ENCODE measurements at regions not wholly inside any gene's neighbourhood (a gene's known extent, or its start where the extent isn't known, plus 50 kb on each side); places are given as distances from the start of the nearest gene placed in this dataset.

DNA sequence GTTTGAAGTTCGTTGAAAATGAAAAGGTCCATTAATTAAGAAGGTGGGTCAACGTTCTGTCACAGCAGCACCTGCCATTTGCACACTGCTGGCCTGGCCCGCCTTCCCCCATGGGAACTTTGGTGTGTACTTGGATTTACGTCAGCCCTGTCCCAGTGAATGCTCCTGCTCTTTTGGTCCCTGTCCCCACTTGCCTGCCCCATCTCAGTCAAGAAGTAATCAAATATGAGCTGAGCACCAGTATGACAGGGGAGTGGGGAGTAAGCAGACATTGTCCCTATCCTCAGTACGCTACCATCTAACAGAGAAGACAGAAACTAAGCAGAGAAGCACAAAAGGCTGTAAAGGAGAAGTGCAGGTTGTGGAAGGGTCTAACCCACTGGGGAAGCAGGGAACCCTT lies 65.1 kb downstream of the SLC4A3 start:
- no peak for DNase-seq

GRCh38 chr2:219695145-219695709 lies 67.8 kb downstream of the SLC4A3 start:
- DNase-seq = no peak

DNA sequence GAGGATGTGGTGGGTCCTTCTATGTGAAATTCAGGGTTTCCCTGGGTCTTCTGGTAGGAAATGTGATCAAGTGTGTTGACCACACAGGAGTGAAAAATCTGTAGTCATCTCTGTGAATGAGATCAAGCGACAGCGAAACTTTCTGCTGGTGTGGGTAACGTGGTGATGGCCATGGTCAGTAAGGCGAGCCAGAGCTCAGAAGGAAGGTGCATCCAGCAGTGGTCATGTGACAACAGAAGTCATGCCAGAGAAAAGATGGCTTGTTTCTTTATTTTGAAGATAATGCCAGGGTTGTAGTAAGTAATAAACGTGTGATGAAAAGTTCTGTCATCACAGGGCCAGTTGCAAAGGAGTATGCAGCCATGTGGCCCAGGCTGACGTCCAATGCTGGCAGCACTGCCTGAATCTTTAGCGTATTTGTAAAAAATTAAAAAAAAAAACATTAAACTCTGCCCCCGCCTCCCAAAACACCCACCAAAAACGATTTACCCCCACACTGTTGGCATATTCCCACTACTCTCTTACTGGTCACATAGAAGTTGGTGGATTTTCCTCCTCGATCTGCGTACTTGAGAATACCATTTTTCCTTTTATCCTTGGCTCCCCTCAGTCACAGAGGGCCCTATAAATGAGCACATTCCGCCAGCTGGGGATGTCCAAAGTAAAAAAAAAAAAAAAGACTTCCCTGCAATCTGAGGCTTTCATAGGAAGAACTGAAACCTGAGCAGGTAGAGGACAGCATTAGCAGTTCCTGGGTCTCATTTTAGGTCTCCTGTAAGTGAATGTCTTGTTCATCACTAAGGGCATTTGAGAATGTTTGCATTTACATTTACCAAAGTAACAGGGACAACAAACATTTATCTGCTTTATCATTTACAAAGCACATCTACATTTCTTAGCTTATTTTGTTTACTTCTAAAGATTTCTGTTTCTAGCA lies 70.6 kb downstream of the SLC4A3 start:
- no peak for DNase-seq

DNA sequence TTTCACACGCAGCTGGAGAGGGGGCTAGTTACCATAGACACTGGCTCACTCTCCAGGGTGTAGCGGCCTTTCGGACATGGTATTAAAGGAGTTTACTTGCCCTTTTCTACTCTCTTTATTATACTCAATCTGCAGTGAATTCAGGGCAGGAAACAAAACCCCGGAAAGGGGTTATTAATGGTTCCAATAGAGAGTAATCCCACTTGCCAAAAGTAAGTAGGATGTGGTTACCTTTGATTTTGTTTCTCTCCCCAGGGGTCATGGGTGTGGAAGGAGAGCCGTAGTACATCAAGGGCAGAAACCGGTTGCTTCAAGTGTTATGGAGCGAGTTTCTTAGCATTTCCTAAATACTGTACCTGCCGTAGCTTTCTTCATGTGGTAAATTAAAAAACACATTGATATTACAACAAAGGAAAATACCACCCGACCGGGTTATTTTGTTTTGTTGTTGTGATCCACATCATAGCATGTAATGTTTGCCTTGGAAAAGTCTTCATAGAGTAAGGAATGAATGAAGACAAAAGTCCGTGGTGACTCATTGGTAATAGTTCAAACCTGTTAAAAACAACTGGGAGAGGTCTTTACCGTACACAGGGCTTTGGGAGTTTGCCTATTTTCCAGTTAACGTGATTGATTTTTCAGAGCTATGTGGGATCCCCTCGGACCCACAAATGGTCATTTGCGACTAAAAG lies 71.5 kb downstream of the SLC4A3 start:
- no peak for DNase-seq

DNA sequence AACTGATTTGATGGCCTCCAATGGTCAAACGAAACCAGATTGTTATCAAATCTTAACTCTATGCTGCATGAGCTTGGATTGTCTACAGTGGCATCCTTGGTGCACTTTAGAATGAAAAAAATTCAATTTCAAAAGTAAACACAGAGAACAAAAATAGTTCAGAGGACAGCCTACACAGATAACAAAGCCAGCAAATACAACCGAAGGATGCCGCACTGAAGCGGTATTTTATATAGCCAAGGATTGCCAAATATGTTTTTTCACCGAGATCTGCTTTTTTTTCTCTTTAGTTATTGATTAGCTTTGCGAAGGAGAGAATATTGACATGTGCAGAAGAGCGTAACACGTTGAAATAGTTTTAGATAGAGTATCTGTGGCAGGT lies 72.0 kb downstream of the SLC4A3 start:
- no peak for DNase-seq

GRCh38 chr2:219701847-219702634 lies 74.6 kb downstream of the SLC4A3 start:
- no peak for DNase-seq

- no peak for DNase-seq
Measured at GRCh38 chr2:219702796-219703545, 75.5 kb downstream of the SLC4A3 start.

- no peak for DNase-seq
Measured at GRCh38 chr2:219704878-219705277, 77.4 kb downstream of the SLC4A3 start.

DNA sequence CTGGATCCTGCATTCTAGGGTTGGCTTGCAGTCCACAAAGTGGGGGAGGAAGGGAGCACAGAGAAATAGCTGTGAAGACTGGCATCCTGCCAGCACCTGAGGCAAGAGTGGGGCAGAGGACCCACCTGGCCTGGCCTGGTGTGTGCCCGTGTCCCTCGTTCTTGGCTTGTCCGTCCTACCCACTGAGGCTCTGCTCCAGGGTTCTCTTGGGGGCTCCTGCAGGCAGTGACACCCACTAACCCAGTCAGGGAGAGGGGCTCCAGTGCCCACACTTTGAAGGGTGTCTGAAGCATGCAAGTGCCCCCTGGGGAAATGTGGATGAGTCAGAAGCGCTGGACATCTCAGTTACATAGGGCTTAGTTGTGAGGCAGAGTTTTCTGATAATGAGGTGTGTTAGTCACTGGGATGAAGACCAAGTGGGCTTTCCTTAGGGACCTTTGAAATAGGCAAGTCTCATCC lies 79.4 kb downstream of the SLC4A3 start:
- DNase-seq = no peak

- no peak for DNase-seq
Measured at GRCh38 chr2:219707496-219708285, 80.3 kb downstream of the SLC4A3 start.

DNA sequence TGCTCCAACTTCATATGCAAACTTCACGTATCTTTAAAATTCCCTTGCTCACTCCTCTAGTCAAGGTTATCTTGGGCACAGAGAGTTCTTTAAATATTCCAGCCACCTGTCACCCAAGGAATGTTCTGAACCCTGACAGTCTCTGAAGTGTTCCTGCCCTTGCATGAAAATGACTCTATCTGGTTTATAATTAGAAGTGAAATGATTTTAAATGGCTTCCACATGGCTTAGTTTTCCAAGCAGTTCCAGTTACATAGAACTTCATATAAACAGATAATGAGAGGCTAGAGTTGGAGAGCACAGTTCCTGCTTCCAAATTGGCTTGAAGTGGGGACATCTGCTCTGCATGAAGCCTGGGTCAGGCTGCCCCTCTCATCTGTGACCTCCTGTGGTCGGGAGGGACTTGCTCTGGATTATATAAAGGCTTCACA lies 81.9 kb downstream of the SLC4A3 start:
- no peak for DNase-seq

GRCh38 chr2:219713110-219713509 lies 85.7 kb downstream of the SLC4A3 start:
- no peak for DNase-seq

- DNase-seq = no peak
Measured at GRCh38 chr2:219714681-219715400, 87.4 kb downstream of the SLC4A3 start.

DNA sequence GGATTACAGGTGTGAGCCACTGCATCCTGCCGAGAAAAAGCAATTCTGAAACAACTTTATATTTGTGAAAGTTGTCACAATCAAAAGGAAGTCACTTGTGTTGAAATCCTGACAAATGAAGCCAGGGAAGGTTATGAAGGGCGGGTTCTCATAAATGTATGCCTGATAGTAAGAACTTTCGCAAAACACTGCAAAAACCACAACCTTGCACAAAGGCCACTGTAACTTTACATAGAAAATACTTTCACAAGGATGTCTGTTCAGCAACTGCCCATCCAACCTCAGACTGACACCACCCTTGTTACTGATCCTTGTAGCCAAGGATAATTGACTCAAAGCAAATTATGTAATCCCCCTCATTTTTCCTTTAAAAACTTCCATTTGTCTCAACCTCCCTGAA lies 90.6 kb downstream of the SLC4A3 start:
- no peak for DNase-seq

- no peak for DNase-seq
Measured at GRCh38 chr2:219719521-219719920, 92.1 kb downstream of the SLC4A3 start.

DNA sequence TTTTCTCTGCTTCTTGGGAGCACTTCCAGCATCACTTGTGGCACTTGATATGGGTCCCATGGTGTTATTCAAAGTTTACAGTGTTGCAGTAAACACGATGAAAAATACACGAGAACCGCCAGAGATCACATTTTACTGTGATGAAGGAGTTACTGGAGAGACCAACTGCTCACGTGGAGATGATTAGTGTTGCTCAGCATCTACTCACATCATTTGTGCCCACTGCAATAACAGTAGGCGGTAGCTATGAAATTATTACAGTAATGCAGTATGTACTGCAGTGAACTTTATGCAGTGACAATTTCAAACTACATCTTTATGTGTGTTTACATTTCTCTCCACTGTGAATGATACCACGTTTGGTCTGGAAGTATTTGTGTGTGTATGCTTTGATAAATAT lies 93.5 kb downstream of the SLC4A3 start:
- DNase-seq = no peak

- DNase-seq = no peak
Measured at GRCh38 chr2:219722276-219722879, 94.9 kb downstream of the SLC4A3 start.

- no peak for DNase-seq
Measured at GRCh38 chr2:219723311-219723710, 95.9 kb downstream of the SLC4A3 start.

DNA sequence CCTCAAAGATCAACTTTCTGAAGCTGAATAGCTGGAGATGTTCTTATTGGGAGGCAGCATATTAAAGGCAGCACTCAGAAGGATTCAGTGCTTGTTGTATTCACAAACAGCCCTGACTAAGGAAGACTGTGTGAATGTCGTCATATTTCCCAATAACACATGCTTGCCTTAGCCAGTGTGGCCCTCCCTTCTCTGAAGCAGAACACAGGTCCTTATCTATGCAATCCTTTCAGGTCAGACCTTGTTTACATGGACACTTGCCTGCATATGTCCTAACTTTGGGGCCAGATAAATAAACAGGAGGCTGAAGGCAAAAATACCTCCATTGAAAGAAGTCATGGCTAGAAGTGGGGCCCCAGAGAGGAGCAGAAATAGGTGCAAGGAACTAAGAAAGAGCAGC lies 97.2 kb downstream of the SLC4A3 start:
- DNase-seq = no peak

DNA sequence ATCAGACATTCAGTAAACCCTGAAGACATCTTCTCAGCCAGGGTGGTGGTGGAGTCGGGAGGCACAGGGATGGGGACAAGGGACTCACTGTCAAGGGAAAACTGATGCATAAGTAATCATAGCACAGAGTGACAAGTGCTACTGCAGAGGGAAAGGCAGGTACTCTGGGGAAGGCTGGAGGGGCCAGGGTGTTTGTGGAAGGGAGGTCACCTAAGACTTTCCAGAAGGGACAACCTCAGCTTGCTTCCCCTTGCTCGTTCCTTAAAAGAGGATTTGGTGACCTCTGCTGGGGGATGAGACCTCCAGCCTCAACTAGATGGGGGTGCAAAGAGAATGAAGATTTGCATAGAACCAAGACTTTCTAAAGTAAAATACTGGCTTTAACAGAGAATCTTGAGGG lies 99.5 kb downstream of the SLC4A3 start:
- DNase-seq = no peak

Data from NCI-H187 treated with DMSO at 0.1 percent for 48 hours (cell line).